ENCODE measurements at regions not wholly inside any gene's neighbourhood (a gene's known extent, or its start where the extent isn't known, plus 50 kb on each side); places are given as distances from the start of the nearest gene placed in this dataset.

DNA sequence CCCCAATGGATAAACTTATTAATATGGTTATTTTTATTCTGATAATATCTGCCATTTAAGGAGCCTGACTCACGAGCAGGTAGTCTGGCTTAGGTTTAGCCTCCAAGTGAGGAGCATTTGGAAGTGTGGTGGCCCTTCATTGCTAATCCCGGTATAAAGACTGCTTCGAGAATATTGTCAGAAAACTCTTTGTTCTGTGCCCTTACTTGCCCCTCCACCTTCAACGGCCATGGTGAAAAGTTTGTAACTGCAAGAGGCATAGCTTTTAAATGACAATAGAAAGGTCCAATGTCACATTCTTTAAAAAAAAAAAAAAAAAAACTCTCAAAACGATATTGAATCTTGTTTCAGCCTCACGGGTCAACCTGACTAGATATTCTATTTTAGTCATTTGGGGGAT, 157.4 kb upstream of the PROX1 start:
- H3K27ac Mint-ChIP-seq: no peak overlapping the region

DNA sequence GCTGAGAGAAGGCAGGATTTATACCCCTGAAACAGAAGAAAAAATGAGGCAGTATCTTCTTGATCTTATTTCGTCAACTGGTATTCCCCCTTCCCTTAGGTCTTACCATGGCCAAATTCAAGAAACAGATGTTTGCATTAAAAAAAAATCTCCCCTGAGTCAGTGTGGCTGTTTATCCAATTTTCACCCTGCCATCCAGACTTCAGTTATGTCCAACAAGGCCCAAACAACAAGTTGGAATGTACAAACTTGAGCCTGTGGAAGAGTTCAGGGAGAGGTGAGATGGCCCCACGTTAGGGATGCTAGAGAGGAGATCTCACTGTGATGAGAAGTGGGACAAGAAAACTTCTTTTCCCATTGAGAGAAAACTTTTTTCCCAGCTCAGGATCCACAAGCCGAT, 147.2 kb upstream of the PROX1 start:
- H3K36me3 Mint-ChIP-seq: no peaks in the 10 kb centered on the region
- no peaks in the 10 kb centered on the region for H3K4me1 Mint-ChIP-seq (ENCODE audit: low read depth)
- no peak overlapping the region for H3K4me3 Mint-ChIP-seq
- no peak overlapping the region for H3K27ac Mint-ChIP-seq
- H3K27me3 Mint-ChIP-seq: peaks cover 11% of the 10 kb centered on the region
- H3K9me3 Mint-ChIP-seq (ENCODE audit: low read depth): peaks cover 5% of the 10 kb centered on the region

More for the DNA sequence above, 157.4 kb upstream of the PROX1 start:
- Mint-ChIP-seq H3K27me3 (no peaks in the 10 kb centered on the region), H3K36me3 (no peaks in the 10 kb centered on the region), H3K4me1 (ENCODE audit: low read depth) (no peaks in the 10 kb centered on the region), H3K4me3 (no peak overlapping the region), H3K9me3 (ENCODE audit: low read depth) (no peaks in the 10 kb centered on the region)

DNA sequence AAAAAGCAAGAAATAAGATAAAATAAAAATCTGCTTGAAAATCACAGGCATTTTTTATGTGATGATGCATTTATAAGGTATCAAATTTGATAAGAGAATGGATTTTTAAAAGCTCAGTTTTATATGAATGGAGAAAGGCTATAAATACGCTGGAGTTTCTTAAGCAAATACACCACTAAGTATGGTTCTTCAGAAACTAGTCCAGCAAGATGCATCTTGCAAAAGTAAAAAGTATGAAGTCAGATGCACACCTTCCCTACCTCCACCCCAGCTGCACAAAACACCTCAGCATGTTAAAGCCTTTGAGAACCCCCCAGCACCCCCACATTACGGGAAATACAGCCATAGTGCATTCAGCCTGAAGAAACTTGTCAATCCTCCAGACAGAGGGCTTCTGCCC, 143.1 kb upstream of the PROX1 start:
- Mint-ChIP-seq H3K4me3 (no peak overlapping the region), H3K27me3 (peaks cover 14% of the 10 kb centered on the region), H3K9me3 (ENCODE audit: low read depth) (peaks cover 9% of the 10 kb centered on the region), H3K27ac (no peak overlapping the region), H3K4me1 (ENCODE audit: low read depth) (peaks cover 2% of the 10 kb centered on the region), H3K36me3 (peaks cover 3% of the 10 kb centered on the region)

DNA sequence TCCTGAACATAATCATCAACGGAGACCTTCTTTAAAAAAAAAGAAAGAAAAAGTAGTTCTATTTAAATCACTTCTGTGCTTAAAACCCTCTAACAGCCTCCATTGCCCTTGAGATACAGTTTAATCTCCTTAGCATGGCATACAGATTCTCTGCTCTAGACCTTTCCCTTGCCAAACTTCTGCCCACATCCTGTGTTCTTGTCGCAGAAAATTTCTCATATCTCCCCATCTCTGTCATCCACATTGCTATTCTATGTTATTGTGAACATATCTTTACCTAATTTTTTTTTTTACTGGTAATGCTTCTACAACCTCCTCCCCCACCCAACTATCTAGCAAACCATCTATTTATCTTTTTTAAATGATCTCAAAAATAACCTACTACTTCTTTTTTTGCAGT, 135.7 kb upstream of the PROX1 start:
- H3K36me3 Mint-ChIP-seq: no peaks in the 10 kb centered on the region
- H3K4me1 Mint-ChIP-seq (ENCODE audit: low read depth): peaks cover 10% of the 10 kb centered on the region
- no peak overlapping the region for H3K4me3 Mint-ChIP-seq
- no peaks in the 10 kb centered on the region for H3K9me3 Mint-ChIP-seq (ENCODE audit: low read depth)
- no peaks in the 10 kb centered on the region for H3K27me3 Mint-ChIP-seq
- no peak overlapping the region for H3K27ac Mint-ChIP-seq

DNA sequence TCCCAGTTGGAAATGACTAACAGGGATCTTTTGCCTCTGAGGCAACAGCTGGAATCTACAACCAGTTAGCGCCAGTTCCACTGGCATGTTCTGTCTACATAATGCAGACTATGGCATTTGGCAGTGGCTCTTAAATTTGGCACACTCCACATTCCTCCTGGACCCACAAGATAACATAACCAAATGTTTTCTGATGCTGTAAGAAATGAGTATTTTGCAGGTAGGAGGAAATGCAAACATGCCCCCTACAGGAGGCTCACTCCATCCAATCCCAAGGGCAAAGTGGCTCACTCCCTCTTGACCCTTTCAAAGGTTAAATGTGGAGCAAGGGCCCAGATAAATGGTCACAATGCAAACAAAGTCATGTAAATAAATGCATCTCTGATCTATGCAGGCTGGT, 129.2 kb upstream of the PROX1 start:
- H3K9me3 Mint-ChIP-seq (ENCODE audit: low read depth): no peaks in the 10 kb centered on the region

DNA sequence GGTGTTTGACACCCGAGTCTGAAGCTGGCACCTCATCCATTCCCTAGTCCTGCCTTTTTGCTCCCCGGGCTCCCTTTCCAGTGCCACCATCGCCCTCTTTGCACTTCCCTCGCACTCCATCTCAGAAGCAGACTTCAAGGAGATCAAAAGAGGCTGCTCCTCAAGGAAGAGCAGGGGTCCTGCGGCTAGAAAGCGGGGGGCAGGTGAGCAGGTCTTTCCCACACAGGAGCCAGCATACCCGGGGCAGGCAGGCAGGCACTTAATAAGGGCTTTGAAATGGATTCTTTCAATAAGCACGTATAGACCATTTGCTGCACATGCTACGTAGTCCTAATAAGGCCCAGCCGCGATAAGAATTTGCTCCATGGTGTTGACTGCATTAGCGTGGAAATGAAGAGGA, 125.9 kb upstream of the PROX1 start:
- Mint-ChIP-seq H3K36me3 (no peaks in the 10 kb centered on the region), H3K9me3 (ENCODE audit: low read depth) (no peaks in the 10 kb centered on the region), H3K4me3 (no peak overlapping the region), H3K4me1 (ENCODE audit: low read depth) (no peaks in the 10 kb centered on the region), H3K27ac (no peak overlapping the region), H3K27me3 (no peaks in the 10 kb centered on the region)

More for the DNA sequence above, 129.2 kb upstream of the PROX1 start:
- peaks cover 6% of the 10 kb centered on the region for H3K4me1 Mint-ChIP-seq (ENCODE audit: low read depth)
- H3K36me3 Mint-ChIP-seq: no peaks in the 10 kb centered on the region
- no peaks in the 10 kb centered on the region for H3K27me3 Mint-ChIP-seq
- H3K4me3 Mint-ChIP-seq: no peak overlapping the region
- no peak overlapping the region for H3K27ac Mint-ChIP-seq

DNA sequence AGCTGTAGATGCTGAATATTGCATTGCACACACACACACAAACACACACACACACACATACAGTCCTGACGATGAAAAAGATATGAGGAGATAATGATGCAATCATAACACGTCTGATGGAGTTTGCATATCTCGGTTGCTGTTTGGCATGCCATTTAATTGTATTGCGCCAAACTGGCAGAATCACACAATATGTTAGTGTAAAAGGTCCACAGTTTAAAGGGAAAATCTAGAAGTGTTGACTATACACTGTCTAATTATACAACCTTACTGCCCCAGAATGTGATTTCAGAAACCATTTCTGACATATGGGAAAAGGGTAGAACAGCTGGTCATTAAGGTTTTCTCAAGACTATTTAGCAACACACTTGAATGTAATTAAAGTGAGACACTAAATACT, 123.7 kb upstream of the PROX1 start:
- Mint-ChIP-seq H3K27ac (no peak overlapping the region), H3K4me3 (no peak overlapping the region), H3K4me1 (ENCODE audit: low read depth) (no peaks in the 10 kb centered on the region), H3K9me3 (ENCODE audit: low read depth) (no peaks in the 10 kb centered on the region), H3K27me3 (no peaks in the 10 kb centered on the region), H3K36me3 (no peaks in the 10 kb centered on the region)

DNA sequence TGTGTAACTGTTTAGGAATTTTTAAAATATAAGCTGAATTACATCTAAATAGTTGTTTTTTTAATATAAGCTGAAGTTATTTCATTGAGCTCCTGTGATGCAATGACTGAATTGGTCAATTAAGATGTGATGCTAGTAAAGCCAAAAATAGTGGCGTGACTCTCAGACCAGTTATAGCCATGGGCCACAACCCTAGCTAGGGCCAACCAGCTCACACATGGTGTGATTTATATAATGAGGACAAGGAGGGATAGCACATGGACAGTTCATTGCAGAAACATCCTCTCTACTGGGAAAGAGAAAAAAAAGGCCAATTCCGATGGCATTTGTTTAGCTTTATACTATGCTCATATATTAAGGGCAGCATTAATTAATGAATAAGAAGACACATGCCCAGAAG, 119.3 kb upstream of the PROX1 start:
- Mint-ChIP-seq H3K36me3 (no peaks in the 10 kb centered on the region), H3K9me3 (ENCODE audit: low read depth) (no peaks in the 10 kb centered on the region), H3K27me3 (no peaks in the 10 kb centered on the region), H3K4me3 (no peak overlapping the region), H3K4me1 (ENCODE audit: low read depth) (peaks cover 19% of the 10 kb centered on the region), H3K27ac (no peak overlapping the region)

DNA sequence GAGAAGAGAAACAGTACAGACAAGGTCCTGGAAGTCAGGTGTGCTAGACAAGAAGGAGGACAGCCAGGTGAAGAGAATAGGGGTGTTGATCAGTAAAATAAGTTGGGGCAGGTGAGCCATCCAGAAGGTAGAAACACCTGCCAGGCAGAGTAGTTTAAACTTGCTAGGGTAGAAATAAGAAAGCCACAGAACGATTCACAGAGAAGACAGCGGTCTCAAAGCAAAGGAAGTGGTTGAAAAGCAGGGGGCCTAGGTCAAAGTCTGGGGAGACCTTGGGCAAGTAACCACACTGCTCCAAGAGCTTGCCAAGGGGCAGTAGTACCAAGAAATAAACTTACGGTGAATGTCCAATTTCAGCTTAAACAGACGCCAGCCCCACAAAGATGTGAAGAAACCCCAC, 116.6 kb upstream of the PROX1 start:
- Mint-ChIP-seq H3K36me3 (no peaks in the 10 kb centered on the region), H3K4me1 (ENCODE audit: low read depth) (peaks cover 19% of the 10 kb centered on the region)

DNA sequence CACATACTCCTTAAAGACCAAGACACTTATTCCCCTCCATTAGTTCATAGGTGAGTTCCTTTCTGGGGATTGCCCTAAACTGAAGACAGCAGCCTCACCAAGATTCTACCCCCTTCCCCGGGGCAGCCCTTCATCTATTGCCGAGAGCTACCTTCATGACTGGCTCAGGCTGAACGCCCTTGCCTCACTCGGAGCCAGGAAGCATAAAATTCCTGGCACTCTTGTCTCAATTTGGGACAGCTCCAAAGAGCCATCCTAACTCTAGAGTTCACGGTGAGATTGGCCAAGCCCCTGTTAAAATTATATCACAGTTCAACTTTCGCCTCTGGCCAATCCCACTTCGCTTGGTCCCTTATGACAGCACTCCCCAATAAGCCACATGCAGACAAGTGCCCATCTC, 113.0 kb upstream of the PROX1 start:
- no peaks in the 10 kb centered on the region for H3K27me3 Mint-ChIP-seq
- H3K9me3 Mint-ChIP-seq (ENCODE audit: low read depth): no peaks in the 10 kb centered on the region
- H3K27ac Mint-ChIP-seq: no peak overlapping the region
- H3K4me3 Mint-ChIP-seq: no peak overlapping the region
- peaks cover 20% of the 10 kb centered on the region for H3K4me1 Mint-ChIP-seq (ENCODE audit: low read depth)
- no peaks in the 10 kb centered on the region for H3K36me3 Mint-ChIP-seq

More for the DNA sequence above, 116.6 kb upstream of the PROX1 start:
- Mint-ChIP-seq H3K27me3 (no peaks in the 10 kb centered on the region), H3K4me3 (no peak overlapping the region), H3K27ac (no peak overlapping the region), H3K9me3 (ENCODE audit: low read depth) (no peaks in the 10 kb centered on the region)

DNA sequence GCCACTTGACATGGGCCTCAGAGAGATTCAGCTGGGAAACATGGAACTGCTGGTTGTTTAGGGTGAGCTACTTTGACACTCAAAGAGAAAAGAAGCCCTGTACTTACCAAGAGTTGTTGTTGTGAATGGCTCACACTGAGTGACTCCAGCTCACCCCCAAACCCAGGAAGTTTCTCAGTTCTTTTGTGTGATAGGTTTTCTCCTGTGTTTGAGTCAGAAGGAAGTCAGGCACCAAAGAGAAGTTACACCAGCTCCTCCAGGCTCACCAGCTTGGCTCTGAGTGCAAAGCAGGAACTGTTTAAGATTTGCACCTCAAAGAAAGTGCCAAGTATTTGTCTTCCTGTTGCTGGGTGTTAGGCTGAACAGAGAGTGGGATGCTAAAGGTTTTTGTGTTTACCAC, 111.2 kb upstream of the PROX1 start:
- Mint-ChIP-seq H3K27ac (no peak overlapping the region), H3K36me3 (no peaks in the 10 kb centered on the region), H3K9me3 (ENCODE audit: low read depth) (no peaks in the 10 kb centered on the region), H3K27me3 (no peaks in the 10 kb centered on the region), H3K4me3 (no peak overlapping the region), H3K4me1 (ENCODE audit: low read depth) (peaks cover 8% of the 10 kb centered on the region)

DNA sequence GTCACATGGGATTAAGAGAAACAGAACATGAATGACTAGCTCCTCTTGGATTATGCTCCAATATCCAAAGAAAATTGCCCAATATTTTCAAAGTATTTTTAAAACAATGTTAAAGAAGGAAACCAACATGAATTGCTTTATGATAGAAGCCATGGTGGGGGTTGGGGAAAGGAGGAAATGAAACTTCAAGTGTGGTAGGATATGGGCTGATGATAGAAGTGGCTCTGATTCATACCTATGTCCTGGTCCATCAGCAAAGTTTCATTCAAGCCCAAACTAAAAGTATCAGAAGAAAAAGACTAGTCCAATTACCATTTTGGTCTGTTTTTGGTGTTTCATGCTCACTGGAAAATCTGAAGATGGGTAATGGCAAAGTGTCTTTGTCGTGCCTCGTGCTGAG, 104.2 kb upstream of the PROX1 start:
- peaks cover 3% of the 10 kb centered on the region for H3K4me1 Mint-ChIP-seq (ENCODE audit: low read depth)
- no peak overlapping the region for H3K27ac Mint-ChIP-seq
- H3K4me3 Mint-ChIP-seq: no peak overlapping the region
- H3K27me3 Mint-ChIP-seq: no peaks in the 10 kb centered on the region
- H3K36me3 Mint-ChIP-seq: no peaks in the 10 kb centered on the region
- no peaks in the 10 kb centered on the region for H3K9me3 Mint-ChIP-seq (ENCODE audit: low read depth)

DNA sequence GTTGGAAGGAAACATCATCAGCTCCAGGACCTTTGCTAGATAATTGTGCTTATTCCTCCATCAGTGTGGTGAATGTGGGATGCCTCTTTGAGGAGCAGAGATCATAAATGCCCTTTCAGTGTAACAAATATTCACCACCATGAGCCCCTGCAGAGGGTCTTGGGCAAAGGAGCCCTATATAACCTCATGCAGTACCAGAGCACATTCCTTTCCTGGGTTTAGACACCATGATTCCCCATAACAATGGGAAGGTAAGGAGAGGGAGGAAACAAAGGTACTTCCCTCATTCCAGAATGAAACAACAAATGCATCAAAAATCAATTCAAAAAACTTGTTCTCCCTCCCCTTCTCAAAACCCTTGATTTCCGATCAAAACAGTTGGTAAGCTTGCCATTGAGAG, 103.4 kb upstream of the PROX1 start:
- H3K27me3 Mint-ChIP-seq: no peaks in the 10 kb centered on the region
- no peak overlapping the region for H3K4me3 Mint-ChIP-seq
- H3K9me3 Mint-ChIP-seq (ENCODE audit: low read depth): no peaks in the 10 kb centered on the region
- peaks cover 3% of the 10 kb centered on the region for H3K4me1 Mint-ChIP-seq (ENCODE audit: low read depth)
- H3K27ac Mint-ChIP-seq: no peak overlapping the region
- H3K36me3 Mint-ChIP-seq: no peaks in the 10 kb centered on the region

DNA sequence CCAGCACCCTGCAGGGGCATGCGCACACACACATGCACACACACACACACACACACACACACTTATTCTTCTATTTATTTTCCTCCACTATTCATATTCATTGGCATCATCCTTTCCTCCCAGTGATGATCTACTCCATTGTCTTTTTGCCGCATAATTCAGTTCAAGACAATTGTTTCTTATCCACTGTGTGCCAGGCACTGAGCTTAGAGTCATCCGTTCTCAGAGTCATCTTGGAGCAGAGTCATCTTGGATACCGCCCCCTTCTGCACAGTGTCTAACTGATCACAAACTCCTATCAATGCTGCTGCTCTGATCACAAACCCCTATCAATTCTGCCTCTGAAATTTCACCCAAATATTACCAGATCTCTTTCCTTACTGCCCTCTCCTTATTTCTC, 102.8 kb upstream of the PROX1 start:
- no peaks in the 10 kb centered on the region for H3K9me3 Mint-ChIP-seq (ENCODE audit: low read depth)
- no peak overlapping the region for H3K4me3 Mint-ChIP-seq
- H3K27ac Mint-ChIP-seq: no peak overlapping the region
- H3K27me3 Mint-ChIP-seq: no peaks in the 10 kb centered on the region
- H3K4me1 Mint-ChIP-seq (ENCODE audit: low read depth): peaks cover 3% of the 10 kb centered on the region
- H3K36me3 Mint-ChIP-seq: no peaks in the 10 kb centered on the region

DNA sequence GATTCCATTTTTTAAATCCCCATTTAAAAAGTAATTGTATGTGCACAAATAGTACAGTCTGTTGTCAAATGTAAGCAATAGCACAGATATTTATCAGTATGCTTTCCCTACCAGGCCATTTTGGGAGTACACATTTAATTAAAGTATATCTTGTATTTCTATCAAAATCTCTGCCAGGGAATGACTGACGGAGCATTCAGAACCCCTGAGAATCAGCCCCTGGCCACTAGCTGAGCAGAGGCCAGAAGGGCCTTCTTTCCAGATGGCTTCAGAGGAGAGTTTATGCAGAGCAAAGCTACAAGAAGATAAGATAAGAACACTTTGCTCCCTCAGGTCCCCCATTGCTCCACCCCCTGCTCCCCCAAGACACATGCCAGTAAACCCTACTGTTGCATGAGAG, 99.9 kb upstream of the PROX1 start:
- no peaks in the 10 kb centered on the region for H3K36me3 Mint-ChIP-seq
- H3K27ac Mint-ChIP-seq: no peak overlapping the region
- no peak overlapping the region for H3K4me3 Mint-ChIP-seq
- peaks cover 3% of the 10 kb centered on the region for H3K4me1 Mint-ChIP-seq (ENCODE audit: low read depth)
- H3K9me3 Mint-ChIP-seq (ENCODE audit: low read depth): no peaks in the 10 kb centered on the region
- H3K27me3 Mint-ChIP-seq: no peaks in the 10 kb centered on the region

DNA sequence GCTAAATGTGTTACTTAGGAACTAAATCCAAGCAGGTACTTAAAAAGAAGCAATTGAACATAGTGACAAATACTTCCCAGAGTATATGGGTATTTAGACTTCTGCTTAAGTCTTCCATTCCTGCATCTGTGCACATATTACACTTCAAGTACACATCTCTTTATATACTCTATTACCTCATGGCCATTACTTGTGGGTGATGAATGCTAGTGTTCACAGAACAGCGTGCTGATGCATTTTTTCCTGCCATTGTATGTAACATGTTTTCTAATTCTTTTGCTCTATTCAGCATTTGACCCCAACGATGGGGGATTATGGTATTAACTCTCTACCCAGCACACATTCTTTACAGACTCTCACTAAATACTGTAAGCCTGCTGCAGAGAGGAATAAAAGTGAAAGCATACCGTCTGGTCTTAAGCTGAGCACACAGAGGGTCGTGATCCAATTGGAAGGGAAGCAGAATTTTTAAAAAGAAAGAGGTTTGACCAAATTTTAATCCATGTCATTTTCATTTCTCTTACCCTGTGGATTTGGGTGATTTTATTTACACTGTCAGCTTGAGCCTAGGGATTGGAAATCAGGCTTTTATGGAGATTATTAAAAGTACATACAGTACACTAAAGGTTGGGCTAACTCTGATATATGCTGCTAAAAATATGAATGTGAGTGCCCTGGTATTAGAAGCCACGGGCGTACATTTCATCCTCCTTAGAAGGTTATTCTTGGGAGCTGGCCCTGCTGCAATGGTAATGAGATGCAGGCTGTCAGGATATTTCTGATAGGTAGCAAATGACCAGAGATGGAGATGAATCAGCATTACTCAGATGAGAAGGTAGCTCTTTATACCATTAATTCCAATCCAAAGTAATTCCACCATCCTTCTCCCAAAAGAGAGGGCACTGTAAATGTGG, 95.5 kb upstream of the PROX1 start:
- Mint-ChIP-seq H3K9me3 (ENCODE audit: low read depth) (no peaks in the 10 kb centered on the region), H3K4me3 (no peak overlapping the region), H3K36me3 (no peaks in the 10 kb centered on the region), H3K27ac (no peak overlapping the region), H3K4me1 (ENCODE audit: low read depth) (no peaks in the 10 kb centered on the region), H3K27me3 (peaks cover 2% of the 10 kb centered on the region)
